AG09309 (cell line): ENCODE measurements at regions not wholly inside any gene's neighbourhood (a gene's known extent, or its start where the extent isn't known, plus 50 kb on each side); places are given as distances from the start of the nearest gene placed in this dataset.
"Not testable (repeated sequence)": the region's sequence is repeated elsewhere in the genome, so short reads cannot be mapped to it uniquely, and the experiment has no call there.

ENCODE experiments used
- DNase-seq: peaks from one replicate; pipeline ENCODE4 v3.0.0-alpha.2; 2010; ENCODE audit warnings: low read depth
- H3K4me3 ChIP-seq: 2 replicates; pipeline ENCODE4 v1.5.1; 2011; ENCODE audit warnings: mild to moderate bottlenecking, low read depth, low read length, moderate library complexity; ENCODE audit not compliant: control insufficient read depth
- CTCF ChIP-seq: IDR thresholded peaks from 2 replicates; pipeline ENCODE4 v1.5.1; 2011; ENCODE audit warnings: mild to moderate bottlenecking, low read depth, low read length, inconsistent platforms; ENCODE audit not compliant: insufficient read depth, control insufficient read depth; ENCODE audit errors: missing control alignments

- no peak overlapping the region for H3K4me3 ChIP-seq
- no peak for TF ChIP-seq CTCF
- no peak for DNase-seq
Measured at GRCh38 chr6:115873901-115874300, 186.8 kb downstream of the FRK start.

GRCh38 chr6:115870464-115870863 lies 190.2 kb downstream of the FRK start:
- no peak overlapping the region for H3K4me3 ChIP-seq
- DNase-seq: no peak
- TF ChIP-seq CTCF: no peak

GRCh38 chr6:115865914-115866313 lies 194.8 kb downstream of the FRK start:
- no peak for TF ChIP-seq CTCF
- DNase-seq: no peak

GRCh38 chr6:115863211-115863610 lies 197.5 kb downstream of the FRK start:
- no peak for TF ChIP-seq CTCF
- no peak for DNase-seq
- no peak overlapping the region for H3K4me3 ChIP-seq

More at GRCh38 chr6:115865914-115866313, 194.8 kb downstream of the FRK start:
- H3K4me3 ChIP-seq: no peak overlapping the region

- not testable (repeated sequence) for H3K4me3 ChIP-seq, DNase-seq
Measured at GRCh38 chr6:115861658-115862057, 199.0 kb downstream of the FRK start.

- not testable (repeated sequence) for H3K4me3 ChIP-seq, DNase-seq
Measured at GRCh38 chr6:115859577-115859976, 201.1 kb downstream of the FRK start.

- TF ChIP-seq CTCF: no peak
- no peak overlapping the region for H3K4me3 ChIP-seq
- DNase-seq: no peak
Measured at GRCh38 chr6:115854866-115855665, 205.6 kb downstream of the FRK start.

- no peak for DNase-seq
- H3K4me3 ChIP-seq: no peak overlapping the region
- TF ChIP-seq CTCF: no peak
Measured at GRCh38 chr6:115847671-115848070, 213.0 kb downstream of the FRK start.
